ENCODE measurements at regions not wholly inside any gene's neighbourhood (a gene's known extent, or its start where the extent isn't known, plus 50 kb on each side); places are given as distances from the start of the nearest gene placed in this dataset.
"Not testable (repeated sequence)": the region's sequence is repeated elsewhere in the genome, so short reads cannot be mapped to it uniquely, and the experiment has no call there.

GRCh38 chr6:80603679-80604078 lies 497.2 kb downstream of the BCKDHB start:
- no peak overlapping the region for H3K27ac Mint-ChIP-seq
- H3K36me3 Mint-ChIP-seq (ENCODE audit: low read depth): no peaks in the 10 kb centered on the region
- intact Hi-C loops (cut with micrococcal nuclease): no loop called here
- H3K27me3 Mint-ChIP-seq (ENCODE audit: low read depth): no peaks in the 10 kb centered on the region
- DNase-seq (ENCODE audit: low spot score): no peak
- no peaks in the 10 kb centered on the region for H3K9me3 Mint-ChIP-seq
- no peak overlapping the region for H3K4me3 Mint-ChIP-seq (ENCODE audit: low read depth)
- H3K4me1 Mint-ChIP-seq (ENCODE audit: low read depth): no peaks in the 10 kb centered on the region

- H3K27me3 Mint-ChIP-seq (ENCODE audit: low read depth): no peaks in the 10 kb centered on the region
- no peak for DNase-seq (ENCODE audit: low spot score)
- H3K36me3 Mint-ChIP-seq (ENCODE audit: low read depth): no peaks in the 10 kb centered on the region
- no peaks in the 10 kb centered on the region for H3K4me1 Mint-ChIP-seq (ENCODE audit: low read depth)
- no peak overlapping the region for H3K27ac Mint-ChIP-seq
- intact Hi-C loops (cut with micrococcal nuclease): no loop called here
- H3K4me3 Mint-ChIP-seq (ENCODE audit: low read depth): no peak overlapping the region
- H3K9me3 Mint-ChIP-seq: no peaks in the 10 kb centered on the region
Observed at GRCh38 chr6:80594461-80594860, 488.0 kb downstream of the BCKDHB start.

- intact Hi-C loops (cut with micrococcal nuclease): no loop called here
- H3K9me3 Mint-ChIP-seq: no peaks in the 10 kb centered on the region
Observed at GRCh38 chr6:80592436-80592835, 486.0 kb downstream of the BCKDHB start.

GRCh38 chr6:80586242-80586641 lies 479.8 kb downstream of the BCKDHB start:
- no peaks in the 10 kb centered on the region for H3K27me3 Mint-ChIP-seq (ENCODE audit: low read depth)
- H3K36me3 Mint-ChIP-seq (ENCODE audit: low read depth): no peaks in the 10 kb centered on the region
- H3K27ac Mint-ChIP-seq: no peak overlapping the region
- H3K4me1 Mint-ChIP-seq (ENCODE audit: low read depth): no peaks in the 10 kb centered on the region
- DNase-seq (ENCODE audit: low spot score): no peak
- intact Hi-C loops (cut with micrococcal nuclease): no loop called here
- H3K9me3 Mint-ChIP-seq: peaks cover 8% of the 10 kb centered on the region
- no peak overlapping the region for H3K4me3 Mint-ChIP-seq (ENCODE audit: low read depth)

More at GRCh38 chr6:80592436-80592835, 486.0 kb downstream of the BCKDHB start:
- Mint-ChIP-seq H3K4me3 (ENCODE audit: low read depth) (no peak overlapping the region), H3K36me3 (ENCODE audit: low read depth) (no peaks in the 10 kb centered on the region), H3K27ac (no peak overlapping the region), H3K4me1 (ENCODE audit: low read depth) (no peaks in the 10 kb centered on the region), H3K27me3 (ENCODE audit: low read depth) (no peaks in the 10 kb centered on the region)
- DNase-seq (ENCODE audit: low spot score): no peak

- Mint-ChIP-seq H3K36me3 (ENCODE audit: low read depth) (no peaks in the 10 kb centered on the region), H3K27me3 (ENCODE audit: low read depth) (no peaks in the 10 kb centered on the region), H3K9me3 (no peaks in the 10 kb centered on the region), H3K27ac (no peak overlapping the region), H3K4me3 (ENCODE audit: low read depth) (no peak overlapping the region), H3K4me1 (ENCODE audit: low read depth) (no peaks in the 10 kb centered on the region)
- intact Hi-C loops (cut with micrococcal nuclease): no loop called here
- DNase-seq (ENCODE audit: low spot score): no peak
Observed at GRCh38 chr6:80579391-80580023, 473.0 kb downstream of the BCKDHB start.

- H3K36me3 Mint-ChIP-seq (ENCODE audit: low read depth); DNase-seq (ENCODE audit: low spot score); H3K27ac Mint-ChIP-seq; H3K4me1 Mint-ChIP-seq (ENCODE audit: low read depth); intact Hi-C loops (cut with micrococcal nuclease); H3K4me3 Mint-ChIP-seq (ENCODE audit: low read depth); H3K9me3 Mint-ChIP-seq; H3K27me3 Mint-ChIP-seq (ENCODE audit: low read depth): not testable (repeated sequence)
Observed at GRCh38 chr6:80573320-80573719, 466.8 kb downstream of the BCKDHB start.

GRCh38 chr6:80566361-80566760 lies 459.9 kb downstream of the BCKDHB start:
- H3K4me1 Mint-ChIP-seq (ENCODE audit: low read depth): no peaks in the 10 kb centered on the region
- intact Hi-C loops (cut with micrococcal nuclease): no loop called here
- no peaks in the 10 kb centered on the region for H3K36me3 Mint-ChIP-seq (ENCODE audit: low read depth)
- H3K4me3 Mint-ChIP-seq (ENCODE audit: low read depth): no peak overlapping the region
- no peak for DNase-seq (ENCODE audit: low spot score)
- H3K27me3 Mint-ChIP-seq (ENCODE audit: low read depth): no peaks in the 10 kb centered on the region
- H3K9me3 Mint-ChIP-seq: no peaks in the 10 kb centered on the region
- no peak overlapping the region for H3K27ac Mint-ChIP-seq

GRCh38 chr6:80553071-80553740 lies 446.7 kb downstream of the BCKDHB start:
- no peak for DNase-seq (ENCODE audit: low spot score)
- Mint-ChIP-seq H3K9me3 (no peaks in the 10 kb centered on the region), H3K27me3 (ENCODE audit: low read depth) (no peaks in the 10 kb centered on the region), H3K36me3 (ENCODE audit: low read depth) (no peaks in the 10 kb centered on the region), H3K4me3 (ENCODE audit: low read depth) (no peak overlapping the region), H3K4me1 (ENCODE audit: low read depth) (no peaks in the 10 kb centered on the region), H3K27ac (no peak overlapping the region)
- intact Hi-C loops (cut with micrococcal nuclease): no loop called here

- H3K9me3 Mint-ChIP-seq: no peaks in the 10 kb centered on the region
- no peak overlapping the region for H3K27ac Mint-ChIP-seq
- no peaks in the 10 kb centered on the region for H3K27me3 Mint-ChIP-seq (ENCODE audit: low read depth)
- no peak overlapping the region for H3K4me3 Mint-ChIP-seq (ENCODE audit: low read depth)
- intact Hi-C loops (cut with micrococcal nuclease): no loop called here
- DNase-seq (ENCODE audit: low spot score): no peak
- no peaks in the 10 kb centered on the region for H3K36me3 Mint-ChIP-seq (ENCODE audit: low read depth)
- peaks cover 5% of the 10 kb centered on the region for H3K4me1 Mint-ChIP-seq (ENCODE audit: low read depth)
Observed at GRCh38 chr6:80550748-80551147, 444.3 kb downstream of the BCKDHB start.

GRCh38 chr6:80550281-80550680 lies 443.8 kb downstream of the BCKDHB start:
- Mint-ChIP-seq H3K4me3 (ENCODE audit: low read depth) (no peak overlapping the region), H3K4me1 (ENCODE audit: low read depth) (peaks cover 6% of the 10 kb centered on the region), H3K27ac (no peak overlapping the region), H3K27me3 (ENCODE audit: low read depth) (no peaks in the 10 kb centered on the region), H3K9me3 (no peaks in the 10 kb centered on the region), H3K36me3 (ENCODE audit: low read depth) (no peaks in the 10 kb centered on the region)
- intact Hi-C loops (cut with micrococcal nuclease): no loop called here
- no peak for DNase-seq (ENCODE audit: low spot score)

GRCh38 chr6:80548532-80548931 lies 442.1 kb downstream of the BCKDHB start:
- Mint-ChIP-seq H3K4me1 (ENCODE audit: low read depth) (peaks cover 13% of the 10 kb centered on the region), H3K36me3 (ENCODE audit: low read depth) (no peaks in the 10 kb centered on the region), H3K9me3 (no peaks in the 10 kb centered on the region), H3K4me3 (ENCODE audit: low read depth) (no peak overlapping the region), H3K27ac (no peak overlapping the region), H3K27me3 (ENCODE audit: low read depth) (no peaks in the 10 kb centered on the region)
- intact Hi-C loops (cut with micrococcal nuclease): no loop called here
- no peak for DNase-seq (ENCODE audit: low spot score)

- H3K9me3 Mint-ChIP-seq: no peaks in the 10 kb centered on the region
- H3K27me3 Mint-ChIP-seq (ENCODE audit: low read depth): no peaks in the 10 kb centered on the region
- H3K27ac Mint-ChIP-seq: no peak overlapping the region
- DNase-seq (ENCODE audit: low spot score): no peak
- H3K4me1 Mint-ChIP-seq (ENCODE audit: low read depth): peaks cover 13% of the 10 kb centered on the region
- no peaks in the 10 kb centered on the region for H3K36me3 Mint-ChIP-seq (ENCODE audit: low read depth)
- no peak overlapping the region for H3K4me3 Mint-ChIP-seq (ENCODE audit: low read depth)
- intact Hi-C loops (cut with micrococcal nuclease): no loop called here
Observed at GRCh38 chr6:80547827-80548226, 441.4 kb downstream of the BCKDHB start.

- Mint-ChIP-seq H3K4me1 (ENCODE audit: low read depth) (peaks cover 22% of the 10 kb centered on the region), H3K27me3 (ENCODE audit: low read depth) (no peaks in the 10 kb centered on the region), H3K27ac (no peak overlapping the region), H3K36me3 (ENCODE audit: low read depth) (no peaks in the 10 kb centered on the region), H3K4me3 (ENCODE audit: low read depth) (no peak overlapping the region), H3K9me3 (no peaks in the 10 kb centered on the region)
- DNase-seq (ENCODE audit: low spot score): no peak
- intact Hi-C loops (cut with micrococcal nuclease): no loop called here
Observed at GRCh38 chr6:80544976-80545722, 438.7 kb downstream of the BCKDHB start.
